Caco-2 (cell line): ENCODE measurements at regions not wholly inside any gene's neighbourhood (a gene's known extent, or its start where the extent isn't known, plus 50 kb on each side); places are given as distances from the start of the nearest gene placed in this dataset.

ENCODE experiments used
- BruUV-seq: library from RNA; stranded (reverse); fragments of 400-500 nt; replicated peaks from 2 replicates; lab custom pipeline; 2021; lab: Mats Ljungman, UMichigan
- CTCF ChIA-PET: fragments of 300-600 bp; sonication (Branson Sonifier 250); formaldehyde crosslinking; loops from one replicate; lab custom pipeline; 2022; ENCODE audit warnings: antibody characterized with exemption; lab: Charles Lee
- POLR2A ChIA-PET: fragments of 300-600 bp; sonication (Branson Sonifier 250); formaldehyde crosslinking; loops from one replicate; lab custom pipeline; 2022; ENCODE audit warnings: antibody characterized with exemption; lab: Charles Lee
- DNase-seq, 2 experiments: peaks; one replicate each; pipeline versions ENCODE4 v3.0.0 to v3.0.0-alpha.2; 2020 to 2022
- H3K27me3 ChIP-seq: replicated peaks from 2 replicates; pipeline ENCODE4 v1.6.0; 2011; ENCODE audit warnings: low read length; ENCODE audit not compliant: control insufficient read depth, insufficient read depth
- H3K36me3 ChIP-seq: 2 replicates; pipeline ENCODE4 v1.5.1; 2011; ENCODE audit warnings: low read length; ENCODE audit not compliant: control insufficient read depth, insufficient read depth
- H3K4me1 ChIP-seq: fragments of 250-450 bp; sonication (Bioruptor Pico); 2 replicates; pipeline ENCODE4 v1.5.1; 2020; ENCODE audit warnings: mild to moderate bottlenecking
- H3K4me3 ChIP-seq: 2 replicates; pipeline ENCODE4 v1.5.1; 2011; ENCODE audit warnings: low read depth, mild to moderate bottlenecking, control low read depth, low read length
- H3K9me3 ChIP-seq: fragments of 250-450 bp; sonication (Bioruptor Pico); 2 replicates; pipeline ENCODE4 v1.5.1; 2020; ENCODE audit warnings: mild to moderate bottlenecking, moderate library complexity
- H3K27ac Mint-ChIP-seq: one replicate; pipeline ENCODE4 v1.8.0; 2022; ENCODE audit warnings: mixed read lengths; ENCODE audit not compliant: unreplicated experiment
- H3K27me3 Mint-ChIP-seq: one replicate; pipeline ENCODE4 v1.8.0; 2022; ENCODE audit warnings: mixed read lengths; ENCODE audit not compliant: insufficient read depth, unreplicated experiment
- H3K36me3 Mint-ChIP-seq: one replicate; pipeline ENCODE4 v1.8.0; 2022; ENCODE audit warnings: mild to moderate bottlenecking, mixed read lengths; ENCODE audit not compliant: insufficient read depth, unreplicated experiment
- H3K4me1 Mint-ChIP-seq: one replicate; pipeline ENCODE4 v1.8.0; 2022; ENCODE audit warnings: low read depth, mixed read lengths; ENCODE audit not compliant: unreplicated experiment
- H3K4me3 Mint-ChIP-seq: one replicate; pipeline ENCODE4 v1.8.0; 2022; ENCODE audit warnings: mild to moderate bottlenecking, moderate library complexity, mixed read lengths; ENCODE audit not compliant: unreplicated experiment
- H3K9me3 Mint-ChIP-seq: one replicate; pipeline ENCODE4 v1.8.0; 2022; ENCODE audit warnings: mixed read lengths; ENCODE audit not compliant: unreplicated experiment
- CTCF ChIP-seq, 2 experiments: fragments of 200-600 bp in 1 of 2; IDR thresholded peaks; 1 replicate in 1 of 2; 2 replicates in 1 of 2; pipeline versions ENCODE4 v1.5.1 to v1.8.0; 2011 to 2022; ENCODE audit warnings: antibody characterized with exemption in 1 of 2, control low read depth in 1 of 2, inconsistent platforms in 1 of 2, low read depth in 1 of 2, low read length in 1 of 2, mild to moderate bottlenecking in 1 of 2, moderate library complexity in 1 of 2; ENCODE audit not compliant: insufficient read depth in 1 of 2, severe bottlenecking in 1 of 2, unreplicated experiment in 1 of 2
- intact Hi-C: fragments of 100-400 bp; cut with micrococcal nuclease; formaldehyde crosslinking; loops from one replicate; pipeline ENCODE4 v1.10.0; 2022; ENCODE audit not compliant: unreplicated experiment

- Mint-ChIP-seq H3K4me3 (no peak overlapping the region), H3K9me3 (peaks cover 10% of the 10 kb centered on the region), H3K4me1 (no peaks in the 10 kb centered on the region), H3K27ac (no peak overlapping the region), H3K27me3 (no peaks in the 10 kb centered on the region), H3K36me3 (no peaks in the 10 kb centered on the region)
- Histone ChIP-seq H3K27me3 (no peaks in the 10 kb centered on the region), H3K4me1 (no peaks in the 10 kb centered on the region), H3K36me3 (no peaks in the 10 kb centered on the region), H3K9me3 (no peaks in the 10 kb centered on the region), H3K4me3 (no peak overlapping the region)
- intact Hi-C loops, result no loop called here
- no TSS peak for BruUV-seq
- no peak for TF ChIP-seq CTCF (IDR thresholded peaks at IDR 0.05; ENCODE audit: insufficient read depth in 1 of 2, low read depth in 1 of 2, low read length in 1 of 2, severe bottlenecking in 1 of 2, unreplicated experiment in 1 of 2)
- ChIA-PET CTCF (no interaction called here), POLR2A (no interaction called here)
- DNase-seq, result no peak
Measured at GRCh38 chr6:169862892-169863525, 111.6 kb downstream of the ERMARD start.

- TF ChIP-seq CTCF (IDR thresholded peaks at IDR 0.05; ENCODE audit: insufficient read depth in 1 of 2, low read depth in 1 of 2, low read length in 1 of 2, severe bottlenecking in 1 of 2, unreplicated experiment in 1 of 2), result no peak
- Mint-ChIP-seq H3K9me3 (peaks cover 10% of the 10 kb centered on the region), H3K4me3 (no peak overlapping the region), H3K36me3 (no peaks in the 10 kb centered on the region), H3K27ac (no peak overlapping the region), H3K4me1 (no peaks in the 10 kb centered on the region), H3K27me3 (no peaks in the 10 kb centered on the region)
- Histone ChIP-seq H3K36me3 (no peaks in the 10 kb centered on the region), H3K27me3 (no peaks in the 10 kb centered on the region), H3K4me3 (no peak overlapping the region), H3K4me1 (no peaks in the 10 kb centered on the region), H3K9me3 (no peaks in the 10 kb centered on the region)
- POLR2A ChIA-PET, result interaction anchor here (0.6 kb wide), 1 partner anchor 433 kb away, joined by 3 read pairs; no protein-coding TSS in a partner anchor
- no peak for DNase-seq
- CTCF ChIA-PET, result no interaction called here
- intact Hi-C loops, result no loop called here
- no TSS peak for BruUV-seq
Measured at GRCh38 chr6:169862043-169862891, 110.8 kb downstream of the ERMARD start.

- ChIA-PET CTCF (no interaction called here), POLR2A (no interaction called here)
- Histone ChIP-seq H3K9me3 (no peaks in the 10 kb centered on the region), H3K4me3 (no peak overlapping the region), H3K27me3 (no peaks in the 10 kb centered on the region), H3K4me1 (no peaks in the 10 kb centered on the region), H3K36me3 (no peaks in the 10 kb centered on the region)
- intact Hi-C loops, result no loop called here
- BruUV-seq, result no TSS peak
- Mint-ChIP-seq H3K9me3 (peaks cover 10% of the 10 kb centered on the region), H3K27ac (no peak overlapping the region), H3K36me3 (no peaks in the 10 kb centered on the region), H3K4me3 (no peak overlapping the region), H3K4me1 (no peaks in the 10 kb centered on the region), H3K27me3 (no peaks in the 10 kb centered on the region)
- TF ChIP-seq CTCF (IDR thresholded peaks at IDR 0.05; ENCODE audit: insufficient read depth in 1 of 2, low read depth in 1 of 2, low read length in 1 of 2, severe bottlenecking in 1 of 2, unreplicated experiment in 1 of 2), result no peak
- DNase-seq, result no peak
Measured at GRCh38 chr6:169861431-169862042, 110.1 kb downstream of the ERMARD start.
